ENCODE measurements at regions not wholly inside any gene's neighbourhood (a gene's known extent, or its start where the extent isn't known, plus 50 kb on each side); places are given as distances from the start of the nearest gene placed in this dataset.

DNA sequence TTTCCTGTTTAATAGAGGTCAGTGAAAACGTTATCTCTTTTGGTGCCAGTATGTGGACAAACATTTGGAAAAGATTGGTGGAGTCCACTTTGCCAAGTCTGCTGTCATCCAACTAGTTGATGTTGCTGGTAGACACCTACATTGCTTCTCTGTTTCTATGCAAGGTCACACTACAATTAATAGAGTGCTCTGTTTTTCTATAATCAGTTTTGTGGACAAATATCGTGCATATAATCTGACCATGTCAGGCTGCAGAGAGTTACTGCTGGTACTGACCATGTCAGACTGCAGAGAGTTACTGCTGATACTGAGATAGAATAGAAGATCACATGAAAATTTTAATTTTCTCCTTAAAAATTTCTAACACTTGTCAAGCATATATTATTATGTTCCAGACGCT lies 603.3 kb downstream of the TSN start:
- H3K4me3 Mint-ChIP-seq, result no peak overlapping the region
- no peaks in the 10 kb centered on the region for H3K4me1 Mint-ChIP-seq
- no peak overlapping the region for H3K27ac Mint-ChIP-seq
- DNase-seq (no peak), ATAC-seq (no peak)
- no peaks in the 10 kb centered on the region for H3K27me3 Mint-ChIP-seq
- H3K9me3 Mint-ChIP-seq (ENCODE audit: low read depth), result no peaks in the 10 kb centered on the region
- H3K36me3 Mint-ChIP-seq, result no peaks in the 10 kb centered on the region
- CTCF ChIA-PET, result no interaction called here

DNA sequence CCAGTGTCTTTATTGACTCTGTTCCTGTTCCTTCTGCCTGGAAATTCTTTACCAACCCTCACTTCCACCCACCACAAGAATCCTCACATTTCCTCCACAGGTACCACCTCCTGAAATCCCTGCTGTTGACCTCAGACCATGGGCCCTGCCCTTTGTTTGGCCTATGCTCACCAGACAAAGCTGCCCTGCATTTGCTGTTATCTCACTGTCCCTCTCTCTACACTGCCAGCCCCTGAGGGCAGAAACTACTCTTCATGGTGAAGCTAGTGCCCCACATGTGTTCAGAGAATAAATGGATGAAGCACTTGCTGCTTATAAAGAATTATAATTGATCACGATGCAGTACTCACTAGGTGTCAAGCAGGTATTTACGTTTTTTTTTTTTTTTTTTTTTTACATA lies 608.4 kb downstream of the TSN start:
- no peaks in the 10 kb centered on the region for H3K4me1 Mint-ChIP-seq
- no peak for DNase-seq
- H3K27me3 Mint-ChIP-seq, result no peaks in the 10 kb centered on the region
- CTCF ChIA-PET, result no interaction called here
- H3K4me3 Mint-ChIP-seq, result no peak overlapping the region
- H3K36me3 Mint-ChIP-seq, result no peaks in the 10 kb centered on the region
- no peak overlapping the region for H3K27ac Mint-ChIP-seq
- no peak for ATAC-seq
- no peaks in the 10 kb centered on the region for H3K9me3 Mint-ChIP-seq (ENCODE audit: low read depth)

DNA sequence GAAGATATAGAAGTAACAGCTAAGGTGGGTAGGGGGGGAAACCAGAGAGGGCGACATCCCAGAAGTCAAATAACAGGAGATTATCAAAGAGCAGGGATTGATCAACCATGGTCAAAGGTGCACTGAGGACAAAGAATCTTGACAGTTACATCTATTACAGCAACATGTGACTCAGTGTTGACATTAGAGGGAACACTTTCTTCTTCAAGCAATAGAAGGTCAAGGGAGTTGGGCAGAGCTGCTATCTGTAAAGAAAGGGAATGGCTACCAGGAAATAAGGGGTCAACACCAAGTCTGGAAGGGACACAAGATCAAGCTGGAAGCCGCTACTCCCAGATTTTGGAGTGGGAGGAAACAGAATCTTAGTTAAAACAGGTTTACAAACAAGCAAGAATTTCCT lies 611.0 kb downstream of the TSN start:
- Mint-ChIP-seq H3K27me3 (no peaks in the 10 kb centered on the region), H3K27ac (no peak overlapping the region), H3K9me3 (ENCODE audit: low read depth) (peaks cover 3% of the 10 kb centered on the region), H3K36me3 (no peaks in the 10 kb centered on the region), H3K4me1 (no peaks in the 10 kb centered on the region), H3K4me3 (no peak overlapping the region)
- ATAC-seq (no peak), DNase-seq (no peak)
- CTCF ChIA-PET, result no interaction called here

DNA sequence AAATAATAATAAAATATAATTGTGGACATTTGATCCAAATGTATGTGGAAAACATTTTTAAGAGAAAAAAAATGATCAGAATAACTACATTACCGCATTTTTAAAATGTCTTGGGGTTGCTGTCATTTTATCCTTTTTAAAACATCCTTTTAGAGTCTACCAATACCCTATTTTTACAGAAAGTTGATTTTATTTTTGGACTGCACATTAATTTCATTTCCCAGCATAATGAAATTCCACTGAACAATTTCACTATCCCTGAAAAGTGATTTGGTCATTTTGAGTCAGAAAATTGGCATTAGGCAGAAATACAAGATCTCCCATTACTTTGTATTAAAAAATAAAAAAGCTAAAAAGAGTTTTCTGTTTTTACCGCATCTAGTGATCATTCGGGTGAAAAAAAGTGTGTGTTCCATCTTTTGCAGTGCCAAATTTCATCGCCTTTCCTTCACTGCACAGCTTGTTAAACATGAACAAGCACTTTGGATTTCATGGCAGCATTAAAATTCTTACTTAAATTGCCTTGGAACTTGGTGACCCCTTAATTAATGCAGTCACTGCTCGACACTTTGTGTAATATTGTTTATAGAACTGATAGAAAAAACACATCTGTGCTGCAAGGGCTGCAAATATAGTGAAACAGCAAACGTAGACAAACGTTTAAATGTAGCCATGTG lies 611.7 kb downstream of the TSN start:
- H3K27me3 Mint-ChIP-seq, result no peaks in the 10 kb centered on the region
- CTCF ChIA-PET, result no interaction called here
- H3K4me3 Mint-ChIP-seq, result no peak overlapping the region
- H3K27ac Mint-ChIP-seq, result no peak overlapping the region
- ATAC-seq (no peak), DNase-seq (no peak)
- H3K36me3 Mint-ChIP-seq, result no peaks in the 10 kb centered on the region
- peaks cover 3% of the 10 kb centered on the region for H3K9me3 Mint-ChIP-seq (ENCODE audit: low read depth)
- no peaks in the 10 kb centered on the region for H3K4me1 Mint-ChIP-seq

DNA sequence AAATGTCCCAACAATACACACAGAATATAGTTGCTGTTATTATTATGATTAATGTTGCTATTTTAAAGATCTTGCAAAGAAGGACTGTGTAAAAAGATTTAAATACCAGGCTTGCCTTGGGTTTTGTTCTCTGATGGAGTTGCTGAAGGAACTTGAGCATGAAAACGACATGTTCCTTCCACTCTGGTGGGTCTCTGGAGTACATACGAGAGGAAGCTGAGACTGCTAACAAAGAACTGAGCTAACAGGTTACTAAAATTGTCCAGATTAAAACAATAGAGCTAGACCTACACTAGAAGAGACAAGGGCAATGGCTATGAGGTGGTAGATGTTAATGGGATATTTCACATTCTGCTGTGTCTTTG lies 612.2 kb downstream of the TSN start:
- ATAC-seq, result no peak
- no peak for DNase-seq
- Mint-ChIP-seq H3K27ac (no peak overlapping the region), H3K36me3 (no peaks in the 10 kb centered on the region), H3K4me3 (no peak overlapping the region), H3K9me3 (ENCODE audit: low read depth) (peaks cover 3% of the 10 kb centered on the region), H3K4me1 (no peaks in the 10 kb centered on the region), H3K27me3 (no peaks in the 10 kb centered on the region)
- CTCF ChIA-PET, result no interaction called here

DNA sequence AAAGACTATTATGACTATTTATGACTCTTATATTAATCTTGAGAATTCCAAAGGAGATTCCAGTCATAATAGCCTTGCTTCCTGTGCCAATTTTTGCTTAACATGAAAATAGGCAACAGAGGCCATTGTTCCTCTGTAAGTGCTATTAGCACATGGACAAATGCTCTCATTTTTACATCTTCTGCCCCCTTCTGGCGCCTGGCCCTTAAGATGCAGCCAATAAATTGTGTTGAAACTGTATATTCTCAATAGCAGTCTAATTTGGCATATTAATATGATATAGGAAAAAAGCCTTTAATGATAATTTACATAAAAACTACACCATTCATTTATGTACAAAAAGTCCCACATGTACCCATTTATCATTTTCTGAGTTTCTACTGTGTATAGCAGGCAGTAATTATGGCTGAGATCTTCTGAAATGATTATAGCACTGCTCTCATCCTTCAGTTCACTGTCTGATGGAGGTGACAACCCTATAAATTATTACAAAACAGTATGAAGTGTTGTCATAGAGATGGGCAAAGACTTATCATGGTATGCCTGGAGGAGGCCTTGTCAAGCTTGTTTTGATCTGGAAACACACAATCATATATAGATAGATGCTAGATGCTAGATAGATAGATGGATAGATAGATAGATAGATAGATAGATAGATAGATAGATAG lies 613.3 kb downstream of the TSN start:
- H3K27me3 Mint-ChIP-seq, result no peaks in the 10 kb centered on the region

DNA sequence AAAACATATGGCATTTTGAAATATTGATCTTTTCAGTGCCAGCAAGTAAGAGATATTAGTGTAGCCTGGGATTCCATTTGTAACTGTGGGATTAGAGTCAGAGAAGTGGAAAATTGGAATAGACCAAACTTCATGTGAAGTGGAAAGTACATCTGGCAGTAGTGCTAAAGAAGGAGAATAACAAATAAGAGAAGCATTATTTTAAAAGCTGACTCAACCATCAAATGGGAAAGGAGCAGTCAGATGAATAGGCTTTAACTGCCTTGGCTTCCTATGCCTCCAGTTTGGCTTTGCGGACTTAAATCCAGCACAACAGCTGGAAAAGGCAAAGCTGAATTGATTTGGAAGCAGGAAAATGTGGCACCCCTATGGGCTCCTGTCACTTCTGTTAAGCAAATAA lies 623.1 kb downstream of the TSN start:
- Mint-ChIP-seq H3K9me3 (ENCODE audit: low read depth) (peaks cover 4% of the 10 kb centered on the region), H3K36me3 (no peaks in the 10 kb centered on the region), H3K4me1 (no peaks in the 10 kb centered on the region), H3K4me3 (no peak overlapping the region), H3K27ac (no peak overlapping the region), H3K27me3 (no peaks in the 10 kb centered on the region)
- DNase-seq, result no peak
- ATAC-seq, result no peak
- CTCF ChIA-PET, result no interaction called here

More for the DNA sequence above, 613.3 kb downstream of the TSN start:
- no peak for ATAC-seq
- DNase-seq, result no peak
- Mint-ChIP-seq H3K27ac (no peak overlapping the region), H3K4me3 (no peak overlapping the region), H3K36me3 (no peaks in the 10 kb centered on the region), H3K4me1 (no peaks in the 10 kb centered on the region), H3K9me3 (ENCODE audit: low read depth) (peaks cover 3% of the 10 kb centered on the region)
- CTCF ChIA-PET, result no interaction called here

DNA sequence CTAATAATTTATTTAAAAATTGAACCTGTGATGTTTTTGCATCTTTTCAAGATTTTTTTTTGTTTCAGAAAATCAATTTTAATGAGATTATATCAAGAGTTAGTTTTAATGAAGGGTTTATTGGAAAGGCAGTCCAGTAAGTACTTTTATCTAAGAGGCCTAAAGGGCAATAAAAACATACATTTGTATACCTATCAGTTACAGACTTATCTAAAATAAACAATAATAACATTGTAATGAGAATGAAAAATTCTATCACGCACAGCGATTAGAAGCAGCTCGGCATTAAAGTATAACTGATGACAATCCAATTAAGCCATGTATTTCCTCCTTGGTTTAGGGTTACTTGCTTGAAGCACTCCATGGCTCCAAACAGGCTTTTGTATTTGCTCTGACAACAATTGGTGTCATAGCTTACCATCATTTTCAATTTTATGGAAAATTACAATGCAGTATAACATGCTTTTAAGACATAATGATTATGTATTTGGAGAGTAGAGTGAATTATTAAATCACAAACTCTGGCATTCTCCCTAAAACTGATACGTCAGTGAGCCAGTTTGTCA lies 629.4 kb downstream of the TSN start:
- H3K36me3 Mint-ChIP-seq, result no peaks in the 10 kb centered on the region
- H3K27ac Mint-ChIP-seq, result no peak overlapping the region
- DNase-seq, result no peak
- CTCF ChIA-PET, result no interaction called here
- no peaks in the 10 kb centered on the region for H3K4me1 Mint-ChIP-seq
- peaks cover 11% of the 10 kb centered on the region for H3K9me3 Mint-ChIP-seq (ENCODE audit: low read depth)
- ATAC-seq, result no peak
- H3K4me3 Mint-ChIP-seq, result no peak overlapping the region
- H3K27me3 Mint-ChIP-seq, result no peaks in the 10 kb centered on the region

DNA sequence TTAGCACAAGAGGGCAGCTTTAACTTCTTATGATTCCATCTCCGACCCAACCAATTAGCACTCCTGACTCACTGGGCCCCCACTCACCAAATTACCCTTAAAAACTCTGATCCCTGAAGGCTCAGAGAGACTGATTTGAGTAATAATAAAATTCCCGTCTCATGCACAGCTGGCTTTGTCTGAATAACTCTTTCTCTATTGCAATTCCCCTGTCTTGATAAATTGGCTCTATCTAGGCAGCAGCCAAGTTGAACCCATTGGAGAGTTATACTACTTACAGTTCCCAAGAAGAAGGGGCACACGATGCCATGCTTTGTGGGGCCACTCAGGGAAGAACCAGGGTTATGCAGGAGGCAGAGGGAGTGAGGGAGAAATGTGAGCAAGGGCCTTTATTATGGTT lies 632.8 kb downstream of the TSN start:
- CTCF ChIA-PET, result no interaction called here

DNA sequence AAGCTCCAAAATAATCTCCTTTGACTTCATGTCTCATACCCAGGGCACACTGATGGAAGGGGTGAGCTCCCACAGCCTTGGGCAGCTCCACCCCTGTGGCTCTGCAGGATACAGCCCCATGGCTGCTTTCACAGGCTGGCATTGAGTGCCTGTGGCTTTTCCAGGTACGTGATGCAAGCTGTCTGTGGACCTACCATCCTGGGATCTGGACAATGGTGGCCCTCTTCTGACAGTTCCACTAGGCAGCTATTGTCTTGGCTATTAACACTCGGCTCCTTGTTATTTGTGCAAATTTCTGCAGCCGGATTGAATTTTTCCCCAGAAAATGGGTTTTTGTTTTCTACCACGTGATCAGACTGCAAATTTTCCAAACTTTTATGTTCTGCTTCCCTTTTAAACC lies 634.2 kb downstream of the TSN start:
- CTCF ChIA-PET, result no interaction called here
- Mint-ChIP-seq H3K36me3 (no peaks in the 10 kb centered on the region), H3K4me3 (no peak overlapping the region)

More for the DNA sequence above, 632.8 kb downstream of the TSN start:
- Mint-ChIP-seq H3K36me3 (no peaks in the 10 kb centered on the region), H3K9me3 (ENCODE audit: low read depth) (peaks cover 11% of the 10 kb centered on the region), H3K27ac (no peak overlapping the region), H3K4me3 (no peak overlapping the region), H3K4me1 (no peaks in the 10 kb centered on the region), H3K27me3 (no peaks in the 10 kb centered on the region)
- ATAC-seq (no peak), DNase-seq (no peak)

DNA sequence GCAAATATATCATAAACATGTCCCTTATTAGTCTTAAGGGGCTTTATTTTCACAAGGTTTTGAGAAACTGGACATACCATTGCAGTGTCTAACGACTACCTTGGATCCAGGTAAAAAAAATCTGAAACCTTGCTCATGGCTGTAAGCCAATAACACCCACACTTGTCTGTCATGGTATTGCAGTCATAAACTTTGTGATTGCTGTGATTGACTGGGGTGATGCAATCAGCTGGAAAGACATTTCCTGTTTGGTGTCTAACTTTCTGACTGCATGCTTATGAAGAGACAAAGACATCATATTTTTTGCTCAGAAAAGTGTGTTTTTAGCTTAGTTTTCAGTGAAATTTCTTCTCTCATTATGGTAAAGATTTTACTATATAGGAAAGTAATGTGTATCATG lies 635.0 kb downstream of the TSN start:
- ATAC-seq (no peak), DNase-seq (no peak)
- Mint-ChIP-seq H3K27me3 (no peaks in the 10 kb centered on the region), H3K9me3 (ENCODE audit: low read depth) (peaks cover 11% of the 10 kb centered on the region), H3K4me3 (no peak overlapping the region), H3K36me3 (no peaks in the 10 kb centered on the region), H3K27ac (no peak overlapping the region), H3K4me1 (no peaks in the 10 kb centered on the region)
- CTCF ChIA-PET, result no interaction called here

More for the DNA sequence above, 634.2 kb downstream of the TSN start:
- no peaks in the 10 kb centered on the region for H3K4me1 Mint-ChIP-seq
- DNase-seq (no peak), ATAC-seq (no peak)
- peaks cover 11% of the 10 kb centered on the region for H3K9me3 Mint-ChIP-seq (ENCODE audit: low read depth)
- H3K27ac Mint-ChIP-seq, result no peak overlapping the region
- no peaks in the 10 kb centered on the region for H3K27me3 Mint-ChIP-seq

DNA sequence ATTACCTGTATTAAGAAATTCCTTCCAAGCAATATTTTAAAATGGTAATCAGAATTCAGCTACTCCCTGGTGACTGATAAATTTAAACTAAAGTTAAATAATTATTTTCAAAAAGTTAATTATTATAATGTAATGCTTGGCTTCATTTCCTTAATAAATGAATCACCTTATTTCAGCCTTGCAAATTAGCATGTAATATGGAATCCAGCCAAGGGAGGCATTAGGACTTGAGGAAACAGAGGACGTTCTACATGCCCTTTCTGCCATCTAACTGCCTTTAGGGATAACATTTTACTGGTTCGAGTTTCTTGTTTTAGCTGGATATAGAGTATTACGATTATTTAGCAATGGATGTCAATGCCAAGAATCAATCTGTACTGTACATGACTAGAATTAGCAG lies 636.3 kb downstream of the TSN start:
- no peak for DNase-seq
- H3K4me1 Mint-ChIP-seq, result no peaks in the 10 kb centered on the region
- CTCF ChIA-PET, result no interaction called here
- no peaks in the 10 kb centered on the region for H3K36me3 Mint-ChIP-seq
- H3K27me3 Mint-ChIP-seq, result no peaks in the 10 kb centered on the region
- H3K4me3 Mint-ChIP-seq, result no peak overlapping the region
- ATAC-seq, result no peak
- H3K9me3 Mint-ChIP-seq (ENCODE audit: low read depth), result peaks cover 10% of the 10 kb centered on the region
- no peak overlapping the region for H3K27ac Mint-ChIP-seq

DNA sequence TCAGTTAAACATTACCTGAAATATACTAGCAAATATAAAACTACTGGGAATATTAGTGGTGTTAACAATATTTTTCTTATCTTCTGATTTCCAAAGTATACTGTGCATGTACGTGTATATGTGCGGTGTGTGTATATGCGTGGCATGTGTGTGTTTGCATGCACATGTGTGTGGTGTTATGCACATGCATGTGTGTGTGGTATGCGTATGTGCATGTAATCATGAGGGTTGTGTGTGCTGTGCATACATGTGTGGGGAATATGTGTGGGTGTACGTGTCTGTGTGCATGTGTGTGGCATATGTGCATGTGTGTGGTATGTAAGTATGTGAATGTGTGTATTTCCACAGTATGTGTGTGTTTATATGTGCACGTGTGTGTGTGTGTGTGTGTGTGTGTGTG lies 640.2 kb downstream of the TSN start:
- Mint-ChIP-seq H3K27ac (no peak overlapping the region), H3K27me3 (no peaks in the 10 kb centered on the region), H3K9me3 (ENCODE audit: low read depth) (peaks cover 5% of the 10 kb centered on the region), H3K36me3 (no peaks in the 10 kb centered on the region), H3K4me3 (no peak overlapping the region), H3K4me1 (no peaks in the 10 kb centered on the region)
- ATAC-seq, result no peak
- CTCF ChIA-PET, result no interaction called here
- DNase-seq, result no peak

DNA sequence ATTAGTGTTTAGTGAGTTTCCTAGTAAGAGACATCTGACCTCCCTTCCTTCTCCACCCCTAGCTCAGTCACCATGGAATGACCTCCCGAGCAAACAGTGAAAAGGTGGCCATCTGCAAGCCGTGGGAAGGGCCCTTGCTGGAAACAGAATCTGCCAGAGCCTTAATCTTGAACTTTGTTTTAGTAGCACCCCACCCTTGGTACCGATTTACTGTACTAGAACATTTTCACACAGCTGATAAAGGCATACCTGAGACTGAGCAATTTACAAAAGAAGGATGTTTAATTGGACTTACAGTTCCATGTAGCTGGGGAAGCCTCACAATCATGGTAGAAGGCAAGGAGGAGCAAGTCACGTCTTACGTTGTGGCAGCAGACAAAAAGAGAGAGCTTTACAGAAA lies 655.8 kb downstream of the TSN start:
- ATAC-seq (no peak), DNase-seq (no peak)
- Mint-ChIP-seq H3K27ac (no peak overlapping the region), H3K9me3 (ENCODE audit: low read depth) (no peaks in the 10 kb centered on the region), H3K4me1 (no peaks in the 10 kb centered on the region), H3K36me3 (no peaks in the 10 kb centered on the region), H3K4me3 (no peak overlapping the region), H3K27me3 (no peaks in the 10 kb centered on the region)
- CTCF ChIA-PET, result no interaction called here
